Mammary epithelial cell (primary cell): ENCODE measurements at regions not wholly inside any gene's neighbourhood (a gene's known extent, or its start where the extent isn't known, plus 50 kb on each side); places are given as distances from the start of the nearest gene placed in this dataset.

Experiments used
- EZH2 ChIP-seq: IDR thresholded peaks from 2 replicates; pipeline ENCODE4 v1.6.1; 2012; ENCODE audit warnings: low read length, inconsistent platforms, borderline replicate concordance
- TF ChIP-seq, protein P1 (sequence below), 2 donors: IDR thresholded peaks in 1 of 2; conservative IDR thresholded peaks in 1 of 2; 2 replicates each; pipeline ENCODE4 v1.5.1; 2011 to 2012; ENCODE audit warnings: inconsistent platforms in 2 of 2, low read length in 2 of 2, mild to moderate bottlenecking in 2 of 2, control low read depth in 1 of 2, low read depth in 1 of 2; ENCODE audit not compliant: insufficient read depth in 1 of 2; ENCODE audit errors: extremely low read depth in 1 of 2

DNA sequence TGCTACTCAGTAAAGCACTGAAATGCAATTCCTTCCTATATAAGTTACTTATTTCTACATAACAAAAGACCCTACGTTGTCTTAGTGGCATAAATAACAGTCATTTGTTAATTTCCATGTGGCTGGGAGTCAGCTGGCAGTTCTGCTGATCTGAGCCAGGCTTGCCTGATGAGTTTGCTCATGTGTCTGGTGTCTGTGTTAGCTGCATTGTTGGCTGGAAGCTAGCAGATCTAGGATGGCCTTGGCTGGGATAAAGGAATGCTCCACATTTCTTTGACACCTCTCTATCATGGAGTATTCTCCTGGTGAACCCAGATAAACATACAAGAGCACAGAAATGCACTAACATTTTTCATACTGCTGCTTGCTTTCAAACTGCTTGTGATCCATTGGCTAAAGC is 264.4 kb upstream of the MON1B start:
- TF ChIP-seq EZH2 = no peak
- TF ChIP-seq, protein P1, sequence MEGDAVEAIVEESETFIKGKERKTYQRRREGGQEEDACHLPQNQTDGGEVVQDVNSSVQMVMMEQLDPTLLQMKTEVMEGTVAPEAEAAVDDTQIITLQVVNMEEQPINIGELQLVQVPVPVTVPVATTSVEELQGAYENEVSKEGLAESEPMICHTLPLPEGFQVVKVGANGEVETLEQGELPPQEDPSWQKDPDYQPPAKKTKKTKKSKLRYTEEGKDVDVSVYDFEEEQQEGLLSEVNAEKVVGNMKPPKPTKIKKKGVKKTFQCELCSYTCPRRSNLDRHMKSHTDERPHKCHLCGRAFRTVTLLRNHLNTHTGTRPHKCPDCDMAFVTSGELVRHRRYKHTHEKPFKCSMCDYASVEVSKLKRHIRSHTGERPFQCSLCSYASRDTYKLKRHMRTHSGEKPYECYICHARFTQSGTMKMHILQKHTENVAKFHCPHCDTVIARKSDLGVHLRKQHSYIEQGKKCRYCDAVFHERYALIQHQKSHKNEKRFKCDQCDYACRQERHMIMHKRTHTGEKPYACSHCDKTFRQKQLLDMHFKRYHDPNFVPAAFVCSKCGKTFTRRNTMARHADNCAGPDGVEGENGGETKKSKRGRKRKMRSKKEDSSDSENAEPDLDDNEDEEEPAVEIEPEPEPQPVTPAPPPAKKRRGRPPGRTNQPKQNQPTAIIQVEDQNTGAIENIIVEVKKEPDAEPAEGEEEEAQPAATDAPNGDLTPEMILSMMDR (conservative IDR thresholded peaks at IDR 0.05 in 1 of 2, IDR thresholded peaks at IDR 0.05 in 1 of 2; ENCODE audit: extremely low read depth in 1 of 2, insufficient read depth in 1 of 2, low read depth in 1 of 2, low read length in 2 of 2) = no peak
